GM03348 (cell line): ENCODE measurements at regions not wholly inside any gene's neighbourhood (a gene's known extent, or its start where the extent isn't known, plus 50 kb on each side); places are given as distances from the start of the nearest gene placed in this dataset.

Experiments
- DNase-seq: peaks from one replicate; pipeline ENCODE4 v3.0.0; 2012; ENCODE audit warnings: low spot score

GRCh38 chr2:152870239-152870638, 151.8 kb downstream of the ARL6IP6 start:
- DNase-seq: no peak

- no peak for DNase-seq
Measured at GRCh38 chr2:152867397-152867796, 149.0 kb downstream of the ARL6IP6 start.

DNA sequence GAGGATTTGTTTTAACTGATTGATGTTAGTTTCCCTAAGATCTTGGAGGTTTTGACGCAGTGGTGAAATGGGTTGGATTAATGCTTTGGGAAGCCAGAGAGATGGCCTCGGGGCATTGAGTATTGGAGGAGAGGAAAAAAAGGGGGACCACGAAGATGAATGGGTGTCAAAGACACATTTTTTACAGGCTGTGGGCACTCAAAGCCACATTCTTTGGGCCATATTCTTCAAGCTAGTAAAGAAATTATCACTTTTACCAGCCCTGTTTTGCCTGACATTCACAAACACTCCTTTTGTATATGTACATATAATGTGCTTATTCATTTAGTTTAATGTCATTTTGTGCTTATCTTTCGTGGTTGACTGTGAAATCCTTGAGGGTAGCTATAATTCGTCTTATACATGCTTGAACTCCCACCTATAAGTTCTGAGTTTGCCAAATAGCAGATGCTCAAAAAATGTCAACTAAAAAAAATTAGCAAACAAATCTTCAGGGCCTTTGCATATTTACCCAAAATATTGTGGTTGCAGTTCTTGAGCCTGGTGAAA, 146.3 kb downstream of the ARL6IP6 start:
- no peak for DNase-seq

GRCh38 chr2:152863826-152864225, 145.4 kb downstream of the ARL6IP6 start:
- DNase-seq: no peak

DNA sequence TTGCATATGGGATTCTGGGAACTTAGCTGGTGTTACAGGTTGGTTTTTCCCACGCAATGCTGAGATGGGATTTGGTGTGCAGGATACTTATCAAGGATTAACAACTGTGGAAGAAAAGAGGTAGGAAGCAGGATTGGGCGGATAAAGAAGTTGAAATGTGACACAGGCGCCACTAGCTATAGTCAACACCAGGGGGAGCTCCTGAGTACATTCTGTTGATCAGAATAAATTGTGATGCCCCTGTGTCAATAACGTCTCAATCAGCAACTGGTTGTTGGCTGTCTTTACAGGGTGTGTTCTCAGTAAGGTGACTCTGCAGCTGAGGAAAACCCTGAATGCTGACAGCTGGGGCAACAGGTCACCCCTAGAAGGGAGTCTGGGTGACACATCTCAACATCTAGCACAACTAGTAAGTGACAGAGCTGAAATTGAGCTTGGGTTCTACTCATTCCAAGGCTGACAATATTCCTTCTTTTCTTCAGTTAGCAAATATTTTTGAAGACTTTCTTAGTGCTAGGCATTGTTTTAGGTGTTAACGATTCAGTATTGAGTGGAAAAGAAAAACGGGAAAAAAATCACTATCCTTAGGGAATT, 143.0 kb downstream of the ARL6IP6 start:
- peak; percentile 46 for DNase-seq

- no peak for DNase-seq
Measured at GRCh38 chr2:152858594-152859265, 140.3 kb downstream of the ARL6IP6 start.

DNA sequence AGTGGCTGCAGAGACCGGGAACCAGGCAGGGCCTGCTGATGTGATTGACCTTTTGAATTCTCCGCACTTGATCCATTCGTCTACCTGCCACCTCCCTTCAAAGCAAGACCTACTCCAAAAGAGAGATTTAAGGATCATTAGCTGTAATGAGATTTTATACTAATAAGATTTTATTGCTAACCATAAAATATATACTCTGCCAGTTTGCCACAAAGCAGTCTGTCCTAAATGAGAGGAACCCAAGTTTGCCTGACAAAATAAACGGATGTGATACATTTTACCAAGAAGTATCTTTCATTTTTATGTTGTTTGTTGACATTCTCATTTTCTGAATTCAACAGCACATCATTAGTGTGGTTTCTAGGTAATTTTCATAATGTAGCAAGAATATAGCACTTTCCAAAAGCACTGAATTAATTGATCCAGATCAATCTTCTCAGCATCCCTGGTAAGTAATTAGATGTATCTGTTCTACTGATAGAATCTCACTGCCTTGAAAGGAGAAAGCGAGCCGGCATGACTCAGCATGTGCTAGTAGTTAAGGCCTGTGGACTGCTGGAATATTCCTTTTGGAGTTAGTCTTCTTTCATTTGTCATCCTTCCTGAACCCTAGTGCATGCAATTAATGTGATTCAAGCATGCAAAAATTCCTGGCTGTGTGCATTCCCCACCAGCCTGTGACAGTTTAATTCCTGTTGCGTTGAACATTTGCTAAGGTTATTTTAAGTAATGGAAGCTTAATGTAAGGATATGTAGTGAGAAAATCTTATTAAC, 128.5 kb downstream of the ARL6IP6 start:
- peak; percentile 78 for DNase-seq

DNA sequence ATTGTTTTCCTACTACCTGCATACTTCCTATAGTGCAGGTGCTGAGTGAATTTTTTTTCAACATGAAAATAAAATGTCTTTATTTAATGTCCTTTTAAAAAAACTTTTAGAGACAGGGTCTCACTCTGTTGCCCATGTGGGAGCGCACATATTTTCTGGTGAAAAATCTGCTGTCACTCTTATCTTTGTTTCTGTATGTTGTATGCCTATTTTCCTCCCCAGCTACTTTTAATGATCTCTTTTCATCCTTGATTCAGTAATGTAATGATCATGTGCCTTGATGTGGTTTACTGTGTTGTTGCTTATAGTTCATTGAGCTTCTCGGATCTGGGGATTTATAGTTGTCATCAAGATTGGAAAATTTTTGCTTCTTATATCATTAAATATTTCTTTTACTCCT, 117.3 kb downstream of the ARL6IP6 start:
- no peak for DNase-seq

- no peak for DNase-seq
Measured at GRCh38 chr2:152827944-152828343, 109.5 kb downstream of the ARL6IP6 start.

DNA sequence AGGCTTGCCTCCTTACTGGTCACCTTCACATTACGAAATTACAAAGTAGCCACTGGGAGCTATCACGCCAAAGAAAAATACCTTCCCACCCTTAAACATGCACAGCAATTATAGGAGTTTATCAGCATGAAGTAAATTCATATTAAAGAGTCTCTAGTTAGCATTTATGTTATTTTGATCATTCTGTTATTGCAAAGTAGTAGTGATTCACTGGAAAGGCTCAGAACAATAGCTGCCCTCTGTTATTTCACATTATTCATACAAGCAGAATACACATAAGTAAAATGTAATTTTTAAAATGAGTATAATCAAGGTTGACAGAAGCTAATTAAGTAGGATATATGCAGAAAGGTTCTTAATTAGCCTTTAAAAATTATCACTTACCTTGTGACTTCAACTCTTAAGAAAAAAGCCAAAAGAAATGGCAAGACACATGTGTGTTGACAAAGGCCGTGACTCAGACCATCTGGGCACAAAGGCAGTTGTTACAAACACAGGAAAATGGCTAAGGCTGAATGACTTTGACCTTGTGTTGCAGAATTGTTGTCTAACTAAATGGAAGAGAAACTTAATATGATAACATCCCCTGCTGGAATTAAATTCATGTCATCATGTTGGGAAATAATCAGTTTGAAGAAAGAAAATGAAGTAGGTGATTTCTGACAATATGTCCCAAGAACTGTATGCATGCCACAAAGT, 108.3 kb downstream of the ARL6IP6 start:
- peak; percentile 30 for DNase-seq

GRCh38 chr2:152825834-152826233, 107.4 kb downstream of the ARL6IP6 start:
- DNase-seq: peak; percentile 71

GRCh38 chr2:152823905-152824304, 105.5 kb downstream of the ARL6IP6 start:
- no peak for DNase-seq

- no peak for DNase-seq
Measured at GRCh38 chr2:152822676-152823075, 104.3 kb downstream of the ARL6IP6 start.

GRCh38 chr2:152820048-152820447, 101.6 kb downstream of the ARL6IP6 start:
- DNase-seq: no peak

GRCh38 chr2:152815634-152816257, 97.3 kb downstream of the ARL6IP6 start:
- no peak for DNase-seq

GRCh38 chr2:152814475-152815030, 96.1 kb downstream of the ARL6IP6 start:
- DNase-seq: no peak

DNA sequence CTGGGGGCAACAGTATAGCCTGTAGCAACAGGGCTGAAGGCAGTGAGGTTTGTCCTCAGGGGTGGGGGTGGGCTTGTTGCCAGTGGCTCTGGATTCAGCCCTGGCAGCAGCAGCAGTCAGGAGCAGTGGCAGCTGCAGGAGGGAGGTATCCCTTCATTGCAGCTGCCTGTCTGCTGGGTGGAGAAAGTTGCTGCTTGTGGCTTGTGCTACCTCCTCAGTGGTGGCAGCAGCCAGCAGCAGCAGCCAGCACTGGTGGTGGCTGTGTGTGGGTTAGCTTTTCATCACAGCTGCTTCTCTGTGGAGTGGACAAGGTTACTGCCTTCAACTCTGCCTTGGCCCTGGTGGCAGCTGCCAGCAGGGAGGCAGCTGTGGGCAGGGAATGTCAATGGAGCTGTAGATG, 94.9 kb downstream of the ARL6IP6 start:
- no peak for DNase-seq
